HEK293 (cell line): ENCODE measurements at regions not wholly inside any gene's neighbourhood (a gene's known extent, or its start where the extent isn't known, plus 50 kb on each side); places are given as distances from the start of the nearest gene placed in this dataset.

ENCODE experiments used
- CTCF ChIA-PET: fragments of 350-600 bp; formaldehyde crosslinking; extraction: SDS; loops from one replicate; lab custom pipeline; 2021; ENCODE audit warnings: antibody characterized with exemption; lab: Yijun Ruan, JAX
- POLR2A ChIA-PET: fragments of 300-600 bp; formaldehyde crosslinking; extraction: SDS; loops from one replicate; lab custom pipeline; 2020; ENCODE audit warnings: antibody characterized with exemption, inconsistent platforms; lab: Yijun Ruan, JAX
- H3K27ac ChIP-seq: fragments of 200-500 bp; sonication (Bioruptor generic); 2 replicates; pipeline ENCODE4 v1.5.1; 2014; ENCODE audit warnings: low read depth, low read length, control low read depth, inconsistent platforms; ENCODE audit errors: extremely low read depth
- H3K36me3 ChIP-seq, 2 experiments: fragments of 200-500 bp in 1 of 2; sonication (Bioruptor generic) in 1 of 2; 1 replicate in 1 of 2; 2 replicates in 1 of 2; pipeline ENCODE4 v1.5.1; 2014 to 2017; ENCODE audit warnings: inconsistent platforms in 2 of 2, low read length in 2 of 2; ENCODE audit not compliant: control insufficient read depth in 2 of 2, insufficient read depth in 1 of 2
- H3K4me1 ChIP-seq: fragments of 200-500 bp; sonication (Bioruptor generic); 2 replicates; pipeline ENCODE4 v1.5.1; 2014; ENCODE audit warnings: mild to moderate bottlenecking, low read length, inconsistent platforms; ENCODE audit not compliant: control insufficient read depth, insufficient read depth
- H3K4me3 ChIP-seq: 2 replicates; pipeline ENCODE4 v1.5.1; 2011; ENCODE audit warnings: low read depth, mild to moderate bottlenecking, control low read depth, low read length, moderate library complexity
- H3K9me3 ChIP-seq: fragments of 200-500 bp; sonication (Bioruptor generic); 2 replicates; pipeline ENCODE4 v1.5.1; 2014; ENCODE audit warnings: low read depth, low read length, inconsistent platforms; ENCODE audit not compliant: control insufficient read depth, insufficient read depth
- GLIS1 ChIP-seq: fragments of 450-650 bp; formaldehyde crosslinking; IDR thresholded peaks from 2 replicates; pipeline ENCODE4 v1.5.1; 2016; ENCODE audit warnings: missing biosample characterization, missing genetic modification characterization
- GLIS2 ChIP-seq: fragments of 450-650 bp; formaldehyde crosslinking; IDR thresholded peaks from 2 replicates; pipeline ENCODE4 v1.5.1; 2016; ENCODE audit warnings: missing biosample characterization, missing genetic modification characterization
- HOXA7 ChIP-seq: sonication (generic); formaldehyde crosslinking; IDR thresholded peaks from 2 replicates; pipeline ENCODE4 v1.8.1; 2022; ENCODE audit warnings: missing genetic modification reagents, borderline replicate concordance
- KLF10 ChIP-seq: fragments of 450-650 bp; IDR thresholded peaks from 2 replicates; pipeline ENCODE4 v1.5.1; 2018; ENCODE audit warnings: missing biosample characterization, mild to moderate bottlenecking, missing genetic modification characterization
- MZF1 ChIP-seq: fragments of 450-650 bp; formaldehyde crosslinking; IDR thresholded peaks from 2 replicates; pipeline ENCODE4 v1.5.1; 2017; ENCODE audit warnings: missing biosample characterization, missing genetic modification characterization, borderline replicate concordance
- REPIN1 ChIP-seq: fragments of 450-650 bp; formaldehyde crosslinking; IDR thresholded peaks from 2 replicates; pipeline ENCODE4 v1.5.1; 2017; ENCODE audit warnings: missing biosample characterization, missing genetic modification characterization, low read depth
- SP7 ChIP-seq: fragments of 450-650 bp; formaldehyde crosslinking; IDR thresholded peaks from 2 replicates; pipeline ENCODE4 v1.5.1; 2016; ENCODE audit warnings: missing biosample characterization, missing genetic modification characterization
- YY1 ChIP-seq: fragments of 450-650 bp; formaldehyde crosslinking; IDR thresholded peaks from 2 replicates; pipeline ENCODE4 v1.5.1; 2018; ENCODE audit warnings: missing biosample characterization, missing genetic modification characterization
- ZBTB49 ChIP-seq: fragments of 450-650 bp; formaldehyde crosslinking; IDR thresholded peaks from 2 replicates; pipeline ENCODE4 v1.5.1; 2016; ENCODE audit warnings: missing biosample characterization, missing genetic modification characterization, low read depth
- ZFP41 ChIP-seq: fragments of 450-650 bp; formaldehyde crosslinking; IDR thresholded peaks from 2 replicates; pipeline ENCODE4 v1.5.1; 2016; ENCODE audit warnings: missing biosample characterization, missing genetic modification characterization, borderline replicate concordance
- ZNF292 ChIP-seq: fragments of 450-650 bp; formaldehyde crosslinking; IDR thresholded peaks from 2 replicates; pipeline ENCODE4 v1.5.1; 2016; ENCODE audit warnings: low read depth, missing biosample characterization, missing genetic modification characterization, borderline replicate concordance
- ZNF37A ChIP-seq: fragments of 450-650 bp; IDR thresholded peaks from 2 replicates; pipeline ENCODE4 v1.5.1; 2018; ENCODE audit warnings: missing biosample characterization, missing genetic modification characterization
- ZNF391 ChIP-seq: fragments of 450-650 bp; formaldehyde crosslinking; IDR thresholded peaks from 2 replicates; pipeline ENCODE4 v1.5.1; 2016; ENCODE audit warnings: low read depth, missing biosample characterization, missing genetic modification characterization, borderline replicate concordance
- ZNF658 ChIP-seq: fragments of 450-650 bp; formaldehyde crosslinking; IDR thresholded peaks from 2 replicates; pipeline ENCODE4; 2016; ENCODE audit warnings: missing biosample characterization, missing genetic modification characterization
- ZNF830 ChIP-seq: fragments of 450-650 bp; IDR thresholded peaks from 2 replicates; pipeline ENCODE4 v1.5.0; 2018; ENCODE audit warnings: missing biosample characterization, missing genetic modification characterization, low read depth, mild to moderate bottlenecking, moderate library complexity
- ZSCAN16 ChIP-seq: fragments of 450-650 bp; formaldehyde crosslinking; IDR thresholded peaks from 2 replicates; pipeline ENCODE4 v1.5.1; 2016; ENCODE audit warnings: missing biosample characterization, missing genetic modification characterization
- ZXDB ChIP-seq: fragments of 450-650 bp; formaldehyde crosslinking; IDR thresholded peaks from 2 replicates; pipeline ENCODE4 v1.5.1; 2016; ENCODE audit warnings: missing biosample characterization, missing genetic modification characterization
- TF ChIP-seq, protein P1 (sequence below): fragments of 450-650 bp; formaldehyde crosslinking; IDR thresholded peaks from 2 replicates; pipeline ENCODE4 v1.5.1; 2016; ENCODE audit warnings: missing biosample characterization, missing genetic modification characterization
- TF ChIP-seq, protein P2 (sequence below): fragments of 450-650 bp; IDR thresholded peaks from 2 replicates; pipeline ENCODE4 v1.5.1; 2018; ENCODE audit warnings: missing biosample characterization, mild to moderate bottlenecking, missing genetic modification characterization
- TF ChIP-seq, protein P3 (sequence below): fragments of 450-650 bp; formaldehyde crosslinking; IDR thresholded peaks from 2 replicates; pipeline ENCODE4 v1.5.1; 2017; ENCODE audit warnings: missing biosample characterization, missing genetic modification characterization

- no peaks in the 10 kb centered on the region for H3K4me1 ChIP-seq
- POLR2A ChIA-PET, result no interaction called here
- CTCF ChIA-PET, result interaction anchor here (1.1 kb wide), 1 partner anchor 12 kb away, joined by 4 read pairs; no protein-coding TSS in a partner anchor
- TF ChIP-seq ZNF391 (tag by site-specific recombination), result no peak
- TF ChIP-seq ZNF37A (tag by site-specific recombination), result no peak
- TF ChIP-seq, protein P1, sequence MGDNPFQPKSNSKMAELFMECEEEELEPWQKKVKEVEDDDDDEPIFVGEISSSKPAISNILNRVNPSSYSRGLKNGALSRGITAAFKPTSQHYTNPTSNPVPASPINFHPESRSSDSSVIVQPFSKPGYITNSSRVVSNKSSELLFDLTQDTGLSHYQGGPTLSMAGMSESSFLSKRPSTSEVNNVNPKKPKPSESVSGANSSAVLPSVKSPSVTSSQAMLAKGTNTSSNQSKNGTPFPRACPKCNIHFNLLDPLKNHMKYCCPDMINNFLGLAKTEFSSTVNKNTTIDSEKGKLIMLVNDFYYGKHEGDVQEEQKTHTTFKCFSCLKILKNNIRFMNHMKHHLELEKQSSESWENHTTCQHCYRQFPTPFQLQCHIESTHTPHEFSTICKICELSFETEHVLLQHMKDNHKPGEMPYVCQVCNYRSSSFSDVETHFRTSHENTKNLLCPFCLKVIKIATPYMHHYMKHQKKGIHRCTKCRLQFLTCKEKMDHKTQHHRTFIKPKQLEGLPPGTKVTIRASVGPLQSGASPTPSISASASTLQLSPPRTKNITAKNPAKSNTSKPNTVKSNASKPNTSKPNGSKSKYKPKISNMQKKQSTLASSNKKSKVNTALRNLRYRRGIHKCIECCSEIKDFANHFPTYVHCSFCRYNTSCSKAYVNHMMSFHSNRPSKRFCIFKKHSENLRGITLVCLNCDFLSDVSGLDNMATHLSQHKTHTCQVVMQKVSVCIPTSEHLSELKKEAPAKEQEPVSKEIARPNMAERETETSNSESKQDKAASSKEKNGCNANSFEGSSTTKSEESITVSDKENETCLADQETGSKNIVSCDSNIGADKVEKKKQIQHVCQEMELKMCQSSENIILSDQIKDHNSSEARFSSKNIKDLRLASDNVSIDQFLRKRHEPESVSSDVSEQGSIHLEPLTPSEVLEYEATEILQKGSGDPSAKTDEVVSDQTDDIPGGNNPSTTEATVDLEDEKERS, result no peak
- TF ChIP-seq ZFP41 (tag by site-specific recombination), result no peak
- TF ChIP-seq GLIS1 (tag by site-specific recombination), result no peak
- TF ChIP-seq, protein P2, sequence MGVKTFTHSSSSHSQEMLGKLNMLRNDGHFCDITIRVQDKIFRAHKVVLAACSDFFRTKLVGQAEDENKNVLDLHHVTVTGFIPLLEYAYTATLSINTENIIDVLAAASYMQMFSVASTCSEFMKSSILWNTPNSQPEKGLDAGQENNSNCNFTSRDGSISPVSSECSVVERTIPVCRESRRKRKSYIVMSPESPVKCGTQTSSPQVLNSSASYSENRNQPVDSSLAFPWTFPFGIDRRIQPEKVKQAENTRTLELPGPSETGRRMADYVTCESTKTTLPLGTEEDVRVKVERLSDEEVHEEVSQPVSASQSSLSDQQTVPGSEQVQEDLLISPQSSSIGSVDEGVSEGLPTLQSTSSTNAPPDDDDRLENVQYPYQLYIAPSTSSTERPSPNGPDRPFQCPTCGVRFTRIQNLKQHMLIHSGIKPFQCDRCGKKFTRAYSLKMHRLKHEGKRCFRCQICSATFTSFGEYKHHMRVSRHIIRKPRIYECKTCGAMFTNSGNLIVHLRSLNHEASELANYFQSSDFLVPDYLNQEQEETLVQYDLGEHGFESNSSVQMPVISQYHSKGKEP, result no peak
- no peak for TF ChIP-seq YY1
- TF ChIP-seq, protein P3, sequence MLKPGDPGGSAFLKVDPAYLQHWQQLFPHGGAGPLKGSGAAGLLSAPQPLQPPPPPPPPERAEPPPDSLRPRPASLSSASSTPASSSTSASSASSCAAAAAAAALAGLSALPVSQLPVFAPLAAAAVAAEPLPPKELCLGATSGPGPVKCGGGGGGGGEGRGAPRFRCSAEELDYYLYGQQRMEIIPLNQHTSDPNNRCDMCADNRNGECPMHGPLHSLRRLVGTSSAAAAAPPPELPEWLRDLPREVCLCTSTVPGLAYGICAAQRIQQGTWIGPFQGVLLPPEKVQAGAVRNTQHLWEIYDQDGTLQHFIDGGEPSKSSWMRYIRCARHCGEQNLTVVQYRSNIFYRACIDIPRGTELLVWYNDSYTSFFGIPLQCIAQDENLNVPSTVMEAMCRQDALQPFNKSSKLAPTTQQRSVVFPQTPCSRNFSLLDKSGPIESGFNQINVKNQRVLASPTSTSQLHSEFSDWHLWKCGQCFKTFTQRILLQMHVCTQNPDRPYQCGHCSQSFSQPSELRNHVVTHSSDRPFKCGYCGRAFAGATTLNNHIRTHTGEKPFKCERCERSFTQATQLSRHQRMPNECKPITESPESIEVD (tag by site-specific recombination), result no peak
- TF ChIP-seq HOXA7 (CRISPR knock-in tag), result no peak
- TF ChIP-seq GLIS2 (tag by site-specific recombination), result no peak
- TF ChIP-seq ZNF658 (tag by site-specific recombination), result no peak
- TF ChIP-seq ZNF292 (tag by site-specific recombination), result no peak
- no peak for TF ChIP-seq ZSCAN16 (tag by site-specific recombination)
- TF ChIP-seq MZF1 (tag by site-specific recombination), result no peak
- no peak for TF ChIP-seq ZXDB (tag by site-specific recombination)
- TF ChIP-seq SP7 (tag by site-specific recombination), result no peak
- no peak for TF ChIP-seq ZBTB49 (tag by site-specific recombination)
- TF ChIP-seq REPIN1 (tag by site-specific recombination), result no peak
- TF ChIP-seq ZNF830, result no peak
- TF ChIP-seq KLF10 (tag by site-specific recombination), result no peak
- H3K27ac ChIP-seq, result no peak overlapping the region
- H3K36me3 ChIP-seq, result no peaks in the 10 kb centered on the region
- H3K9me3 ChIP-seq, result no peaks in the 10 kb centered on the region
- no peak overlapping the region for H3K4me3 ChIP-seq
These were observed 231.9 kb upstream of the CTSO start for GRCh38 chr4:156185514-156186055.
